Tibial nerve (tissue), 4 donors: ENCODE measurements at regions not wholly inside any gene's neighbourhood (a gene's known extent, or its start where the extent isn't known, plus 50 kb on each side); places are given as distances from the start of the nearest gene placed in this dataset.

Experiments used
- DNase-seq, 2 donors: peaks; one replicate each; pipeline ENCODE4 v3.0.0-alpha.2; 2019; ENCODE audit warnings: low spot score in 2 of 2
- H3K27ac ChIP-seq, 4 donors: fragments of 200-600 bp; sonication (generic) in 3 of 4; one replicate each; pipeline ENCODE4 v1.5.1; 2017 to 2019; ENCODE audit warnings: mild to moderate bottlenecking in 1 of 4
- H3K27me3 ChIP-seq, 2 donors: fragments of 200-600 bp; sonication (generic) in 1 of 2; one replicate each; pipeline versions ENCODE4 v1.5.1 to v1.6.0; 2017 to 2019
- H3K36me3 ChIP-seq, 3 donors: fragments of 200-600 bp; sonication (generic); one replicate each; pipeline ENCODE4 v1.5.1; 2018 to 2019
- H3K4me1 ChIP-seq, 4 donors: fragments of 200-600 bp; sonication (generic) in 3 of 4; one replicate each; pipeline ENCODE4 v1.5.1; 2017 to 2019
- H3K4me3 ChIP-seq, 4 donors: fragments of 200-600 bp; sonication (generic) in 3 of 4; one replicate each; pipeline ENCODE4 v1.5.1; 2017 to 2019; ENCODE audit warnings: mild to moderate bottlenecking in 1 of 4, moderate library complexity in 1 of 4
- H3K9me3 ChIP-seq, 4 donors: fragments of 200-600 bp; sonication (generic) in 3 of 4; one replicate each; pipeline ENCODE4 v1.5.1; 2017 to 2019
- CTCF ChIP-seq, 5 experiments: fragments of 200-600 bp in 3 of 5; fragments of 450-650 bp in 2 of 5; sonication (generic) in 3 of 5; IDR thresholded peaks; one replicate each; pipeline ENCODE4 v1.5.1; 2016 to 2019; ENCODE audit warnings: antibody characterized with exemption in 5 of 5, mild to moderate bottlenecking in 3 of 5, moderate library complexity in 2 of 5
- EP300 ChIP-seq, 2 donors: sonication (generic); formaldehyde crosslinking; IDR thresholded peaks; one replicate each; pipeline ENCODE4 v1.6.1; 2017; ENCODE audit warnings: antibody characterized with exemption in 2 of 2, mild to moderate bottlenecking in 1 of 2
- POLR2A ChIP-seq, 2 donors: fragments of 450-650 bp; IDR thresholded peaks; one replicate each; pipeline ENCODE4 v1.6.1; 2017; ENCODE audit warnings: antibody characterized with exemption in 2 of 2, mild to moderate bottlenecking in 2 of 2, moderate library complexity in 2 of 2
- WGBS, 2 donors: methylation state at CpG; one replicate each; pipeline ENCODE4 v1.1.5; 2018; 5-methylcytosine and 5-hydroxymethylcytosine counted together

- H3K4me1 ChIP-seq = peaks cover 0 to 18% (median 0%) of the 10 kb centered on the region in 4 donors
- no peak for DNase-seq
- 16 to 23% methylated on average over 5 of the region's 5 CpGs for whole genome bisulfite sequencing, 2 donors
Measured at GRCh38 chr2:172299741-172300140, 127.6 kb upstream of the ITGA6 start.

GRCh38 chr2:172300851-172301250 is 126.5 kb upstream of the ITGA6 start:
- Histone ChIP-seq H3K27ac (no peak overlapping the region), H3K27me3 (no peaks in the 10 kb centered on the region), H3K9me3 (no peaks in the 10 kb centered on the region), H3K36me3 (no peaks in the 10 kb centered on the region), H3K4me3 (no peak overlapping the region), H3K4me1 (peaks cover 0 to 18% (median 0%) of the 10 kb centered on the region in 4 donors)
- 93 to 97% methylated on average over 4 of the region's 4 CpGs for WGBS, 2 donors
- no peak for DNase-seq
- TF ChIP-seq CTCF (IDR thresholded peaks at IDR 0.05) (no peak), EP300 (IDR thresholded peaks at IDR 0.05) (no peak), POLR2A (IDR thresholded peaks at IDR 0.05) (no peak)

More at GRCh38 chr2:172299741-172300140, 127.6 kb upstream of the ITGA6 start:
- TF ChIP-seq EP300 (IDR thresholded peaks at IDR 0.05) (peak in 1 of 2 donors; percentile 15), CTCF (IDR thresholded peaks at IDR 0.05) (no peak)
- Histone ChIP-seq H3K9me3 (no peaks in the 10 kb centered on the region), H3K27me3 (no peaks in the 10 kb centered on the region), H3K36me3 (no peaks in the 10 kb centered on the region), H3K4me3 (no peak overlapping the region), H3K27ac (no peak overlapping the region)

GRCh38 chr2:172305066-172305465 is 122.3 kb upstream of the ITGA6 start:
- peaks cover 0 to 17% (median 0%) of the 10 kb centered on the region in 4 donors for H3K4me1 ChIP-seq
- no peak overlapping the region for H3K4me3 ChIP-seq
- H3K9me3 ChIP-seq = no peaks in the 10 kb centered on the region
- WGBS, 2 donors = 34 to 50% methylated on average over 3 of the region's 3 CpGs
- no peak overlapping the region for H3K27ac ChIP-seq
- no peak for DNase-seq
- no peaks in the 10 kb centered on the region for H3K27me3 ChIP-seq
- no peaks in the 10 kb centered on the region for H3K36me3 ChIP-seq
- TF ChIP-seq POLR2A (IDR thresholded peaks at IDR 0.05) (no peak), EP300 (IDR thresholded peaks at IDR 0.05) (no peak), CTCF (IDR thresholded peaks at IDR 0.05) (no peak)

GRCh38 chr2:172307800-172308199 is 119.6 kb upstream of the ITGA6 start:
- no peak for TF ChIP-seq POLR2A (IDR thresholded peaks at IDR 0.05)
- no peak for TF ChIP-seq CTCF (IDR thresholded peaks at IDR 0.05)
- no peak for TF ChIP-seq EP300 (IDR thresholded peaks at IDR 0.05)
- H3K4me3 ChIP-seq = no peak overlapping the region
- 9 to 10% methylated on average over 1 of the region's 1 CpG for WGBS, 2 donors
- peaks cover 0 to 27% (median 0%) of the 10 kb centered on the region in 4 donors for H3K4me1 ChIP-seq
- no peaks in the 10 kb centered on the region for H3K9me3 ChIP-seq
- DNase-seq = peak in 1 of 2 donors; percentile 45
- H3K27me3 ChIP-seq = no peaks in the 10 kb centered on the region
- peak overlapping the region in 1 of 4 donors; percentile 2 for H3K27ac ChIP-seq
- no peaks in the 10 kb centered on the region for H3K36me3 ChIP-seq

GRCh38 chr2:172308253-172308935 is 119.0 kb upstream of the ITGA6 start:
- TF ChIP-seq CTCF (IDR thresholded peaks at IDR 0.05) = no peak
- TF ChIP-seq EP300 (IDR thresholded peaks at IDR 0.05) = peak in 1 of 2 donors; percentile 37
- Histone ChIP-seq H3K9me3 (no peaks in the 10 kb centered on the region), H3K27me3 (no peaks in the 10 kb centered on the region), H3K4me1 (peaks cover 0 to 28% (median 0%) of the 10 kb centered on the region in 4 donors), H3K36me3 (no peaks in the 10 kb centered on the region), H3K27ac (peak overlapping the region in 1 of 4 donors; percentile 2), H3K4me3 (no peak overlapping the region)
- DNase-seq = no peak
- WGBS, 2 donors = 72 to 79% methylated on average over 7 to 9 of the region's 9 CpGs
